HG02588 (cell line): ENCODE measurements at regions not wholly inside any gene's neighbourhood (a gene's known extent, or its start where the extent isn't known, plus 50 kb on each side); places are given as distances from the start of the nearest gene placed in this dataset.
"Not testable (repeated sequence)": the region's sequence is repeated elsewhere in the genome, so short reads cannot be mapped to it uniquely, and the experiment has no call there.

Source experiments
- ATAC-seq: cut with Tn5 transposase; IDR thresholded peaks from one replicate; pipeline ENCODE4 v1.9.1; 2021; ENCODE audit warnings: mild to moderate bottlenecking, moderate library complexity; ENCODE audit not compliant: unreplicated experiment

DNA sequence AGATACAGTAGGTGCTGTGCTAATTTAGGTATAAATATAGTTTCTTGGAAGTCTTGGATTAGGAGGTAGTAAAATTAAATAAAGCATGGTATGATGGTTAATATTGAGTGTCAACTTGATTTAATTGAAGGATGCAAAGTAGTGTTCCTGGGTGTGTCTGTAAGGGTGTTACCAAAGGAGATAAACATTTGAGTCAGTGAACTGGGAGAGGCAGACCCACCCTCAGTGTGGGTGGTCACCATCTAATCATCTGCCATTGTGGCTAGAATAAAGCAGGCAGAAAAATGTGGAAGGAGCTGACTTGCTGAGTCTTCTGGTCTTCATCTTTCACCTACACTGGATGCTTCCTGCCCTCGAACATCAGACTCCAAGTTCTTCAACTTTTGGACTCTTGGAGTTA is 153.7 kb upstream of the GK2 start:
- ATAC-seq: no peak

DNA sequence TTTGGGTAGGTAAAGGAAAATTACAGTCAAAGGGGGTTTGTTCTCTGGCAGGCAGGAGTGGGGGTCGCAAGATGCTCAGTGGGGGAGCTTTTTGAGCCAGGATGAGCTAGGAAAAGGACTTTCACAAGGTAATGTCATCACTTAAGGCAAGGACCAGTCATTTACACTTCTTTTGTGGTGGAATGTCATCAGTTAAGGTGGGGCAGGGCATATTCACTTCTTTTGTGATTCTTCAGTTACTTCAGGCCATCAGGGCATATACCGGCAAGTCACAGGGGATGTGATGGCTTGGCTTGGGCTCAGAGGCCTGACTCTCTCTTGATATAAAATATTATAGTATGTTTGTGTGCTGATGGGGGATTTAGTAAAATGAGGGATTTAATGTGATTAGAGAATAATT is 151.4 kb upstream of the GK2 start:
- ATAC-seq: not testable (repeated sequence)

DNA sequence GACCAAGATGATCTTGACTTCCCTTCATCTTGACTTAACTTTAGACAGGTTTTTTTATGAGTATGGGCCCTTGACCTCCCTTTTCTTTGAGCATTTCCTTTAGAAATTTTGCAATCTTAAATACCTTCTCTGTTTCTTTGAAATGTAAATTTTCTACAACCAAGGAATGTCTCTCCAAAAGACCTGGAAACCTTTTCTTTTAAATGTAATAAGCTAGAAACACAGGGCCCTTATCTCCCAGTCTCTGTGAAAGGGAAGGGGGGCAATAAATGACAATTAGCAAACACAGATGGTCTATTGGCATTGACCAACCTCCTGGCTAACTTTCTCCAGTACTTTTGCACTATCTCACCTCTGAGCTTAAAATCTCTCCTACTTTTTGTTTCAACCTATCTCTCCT is 144.3 kb upstream of the GK2 start:
- ATAC-seq: no peak

DNA sequence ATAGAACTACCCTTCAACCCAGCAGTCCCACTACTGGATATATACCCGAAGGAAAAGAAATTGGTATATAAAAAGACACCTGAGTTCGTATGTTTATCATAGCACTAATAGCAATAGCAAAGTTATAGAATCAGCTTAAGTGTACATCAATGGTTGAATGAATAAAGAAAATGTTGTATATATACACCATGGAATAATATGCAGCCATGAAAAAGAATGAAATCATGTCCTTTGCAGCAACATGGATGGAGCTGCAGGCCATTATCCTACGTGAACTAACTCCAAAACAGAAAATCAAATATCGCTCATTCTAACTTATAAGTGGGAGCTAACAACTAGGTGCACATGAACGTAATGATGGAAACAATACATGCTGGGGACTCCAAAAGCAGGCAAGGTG is 143.5 kb upstream of the GK2 start:
- ATAC-seq: no peak

DNA sequence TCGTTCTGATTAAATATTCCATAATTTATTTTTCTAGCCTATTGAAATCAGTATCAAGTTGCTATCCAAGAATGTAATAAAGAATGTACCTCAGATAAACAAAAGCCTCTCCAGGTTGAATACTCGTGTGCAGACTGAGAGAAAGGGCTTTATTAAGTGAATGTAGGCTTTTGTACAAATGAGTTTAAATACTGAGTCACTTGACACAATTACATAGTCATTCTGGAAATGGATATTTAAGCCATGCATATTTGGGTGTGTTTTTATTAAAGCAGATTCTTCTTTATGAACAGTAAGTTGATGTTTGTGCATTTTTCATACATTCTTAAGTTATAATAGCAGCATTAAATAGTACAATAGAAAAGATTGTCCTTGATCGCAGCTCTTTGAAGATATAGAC is 139.8 kb upstream of the GK2 start:
- no peak for ATAC-seq

DNA sequence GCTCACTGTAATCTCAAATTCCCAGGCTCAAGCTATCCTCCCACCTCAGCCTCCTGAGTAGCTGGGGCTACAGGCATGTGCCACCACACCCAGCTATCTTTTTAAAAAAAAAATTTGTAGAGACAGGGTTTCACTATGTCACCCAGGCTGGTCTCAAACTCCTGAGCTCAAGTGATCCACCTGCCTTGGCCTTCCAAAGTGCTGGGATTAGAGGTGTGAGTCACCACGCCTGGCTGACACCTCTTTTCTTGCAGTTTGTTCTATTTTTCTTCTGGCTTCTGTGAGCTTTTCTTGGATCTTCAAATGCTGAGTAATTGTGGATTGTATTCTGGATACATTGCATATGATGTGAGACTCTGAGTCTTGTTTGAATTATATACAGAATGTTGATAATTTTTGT is 137.3 kb upstream of the GK2 start:
- ATAC-seq: not testable (repeated sequence)

DNA sequence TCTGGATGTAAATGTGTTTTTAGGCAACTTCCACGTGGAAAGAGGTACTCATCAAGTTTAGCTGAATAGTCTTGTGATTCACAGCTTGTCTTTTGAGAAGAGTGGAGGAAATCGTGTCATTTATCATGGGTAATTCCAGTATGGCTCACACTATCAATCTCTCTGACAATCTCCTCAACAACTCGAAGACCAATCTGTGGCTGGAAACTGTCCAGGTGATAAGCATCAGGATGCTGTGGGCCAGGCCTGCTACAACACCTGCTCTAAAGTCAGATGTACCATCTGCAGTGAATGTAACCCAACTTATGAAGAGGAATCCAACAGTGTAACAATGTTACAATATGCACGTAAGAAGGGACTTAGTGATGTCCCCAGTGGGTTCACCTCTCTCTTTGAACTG is 132.1 kb upstream of the GK2 start:
- no peak for ATAC-seq

DNA sequence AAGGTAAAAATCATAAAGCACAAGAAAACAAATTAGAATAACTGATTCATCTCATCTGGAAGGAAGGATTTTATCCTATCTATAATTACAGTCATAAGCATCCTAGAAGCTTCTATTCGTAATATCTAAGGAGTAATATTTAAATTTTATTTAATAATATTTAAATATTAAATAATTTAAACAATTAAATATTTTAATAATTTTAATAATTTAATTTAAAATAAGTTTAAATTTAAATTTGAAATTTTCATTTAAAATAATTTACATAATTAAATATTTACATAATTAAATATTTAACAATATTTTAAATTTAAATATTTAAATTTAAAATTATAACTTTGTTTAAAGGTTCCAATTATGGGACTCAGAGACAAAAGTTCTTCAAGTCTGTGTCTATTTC is 127.5 kb upstream of the GK2 start:
- no peak for ATAC-seq

DNA sequence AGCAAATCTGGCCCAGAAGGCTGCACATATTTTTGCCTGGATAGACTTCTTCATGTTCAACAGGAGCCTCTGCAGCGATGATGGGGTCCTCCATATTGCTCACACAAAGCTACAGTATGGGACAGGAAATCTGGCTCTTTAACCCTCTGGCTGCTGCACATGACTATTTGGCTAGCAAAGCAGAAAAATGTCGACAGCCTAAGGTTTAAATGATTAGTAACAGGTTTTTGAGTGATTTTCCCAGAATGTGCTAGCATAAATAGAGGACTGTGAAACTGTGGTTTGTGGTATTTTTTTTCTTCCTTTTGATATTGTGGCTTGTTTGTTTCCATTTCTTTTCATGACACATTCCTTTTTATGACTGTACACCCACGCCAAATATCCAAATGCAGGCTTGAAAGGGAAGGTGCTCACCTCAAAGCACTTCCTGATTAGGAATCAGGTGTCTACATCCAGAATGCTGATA is 120.2 kb upstream of the GK2 start:
- no peak for ATAC-seq

DNA sequence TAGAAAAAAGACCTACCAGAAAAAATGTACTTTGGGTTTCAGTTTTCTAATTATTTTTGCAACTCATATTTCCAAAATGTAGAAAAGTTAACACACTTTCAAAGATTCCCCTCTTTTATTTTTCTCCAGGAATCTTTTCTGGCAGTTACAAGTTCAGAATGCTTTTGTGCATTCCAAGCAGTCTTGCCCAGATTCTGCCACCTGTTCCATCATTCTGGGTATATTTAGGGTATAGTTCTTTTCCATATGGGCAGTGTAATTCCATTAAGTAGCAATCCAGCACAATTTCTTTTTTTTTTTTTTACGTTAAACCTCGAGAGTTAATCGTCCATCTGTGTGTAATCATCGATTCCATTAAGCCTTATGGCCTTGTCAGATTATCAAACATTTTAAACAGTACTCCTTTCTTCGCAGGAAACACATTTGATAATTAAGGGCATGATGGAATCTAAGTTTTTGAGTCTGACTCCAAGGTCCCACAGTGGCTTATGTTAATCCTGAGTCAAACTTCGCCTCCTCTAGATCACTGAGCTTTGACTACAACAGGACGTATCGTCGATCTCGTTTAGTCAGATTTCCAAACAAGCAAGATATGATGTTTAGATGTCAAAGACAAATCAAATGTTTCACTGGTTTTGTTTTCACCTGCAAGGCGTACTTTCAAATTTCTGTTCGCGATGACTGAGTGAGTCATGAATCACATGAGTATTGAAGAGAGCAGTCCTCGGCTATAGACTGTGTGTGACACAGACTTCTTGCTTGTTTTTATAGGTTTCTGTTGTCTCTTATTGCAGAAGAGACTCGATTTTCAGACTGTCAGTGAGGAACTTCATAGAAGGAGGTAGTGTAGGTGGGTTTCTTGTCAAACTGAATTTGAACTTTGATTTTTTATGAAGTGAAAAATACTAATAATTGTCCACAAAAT is 118.9 kb upstream of the GK2 start:
- ATAC-seq: no peak

DNA sequence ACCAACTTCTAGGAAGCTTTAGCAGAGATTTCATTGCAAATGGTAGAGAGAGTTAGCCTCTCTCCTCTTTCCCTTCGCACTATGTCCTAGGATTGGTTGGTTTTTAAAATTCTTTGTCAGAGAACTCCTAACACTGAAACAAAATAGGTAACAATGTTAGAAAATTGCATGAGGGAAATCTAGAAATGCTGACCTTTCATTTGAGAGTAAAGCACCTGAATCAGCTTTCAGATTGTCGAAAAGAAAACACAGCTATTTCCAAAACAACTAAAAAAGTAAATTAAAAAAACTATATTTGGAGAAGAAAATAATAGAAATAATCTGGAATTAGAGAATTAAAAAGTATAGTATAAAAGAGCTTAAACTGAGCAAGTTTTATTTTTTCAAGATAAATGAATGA is 108.1 kb upstream of the GK2 start:
- no peak for ATAC-seq

DNA sequence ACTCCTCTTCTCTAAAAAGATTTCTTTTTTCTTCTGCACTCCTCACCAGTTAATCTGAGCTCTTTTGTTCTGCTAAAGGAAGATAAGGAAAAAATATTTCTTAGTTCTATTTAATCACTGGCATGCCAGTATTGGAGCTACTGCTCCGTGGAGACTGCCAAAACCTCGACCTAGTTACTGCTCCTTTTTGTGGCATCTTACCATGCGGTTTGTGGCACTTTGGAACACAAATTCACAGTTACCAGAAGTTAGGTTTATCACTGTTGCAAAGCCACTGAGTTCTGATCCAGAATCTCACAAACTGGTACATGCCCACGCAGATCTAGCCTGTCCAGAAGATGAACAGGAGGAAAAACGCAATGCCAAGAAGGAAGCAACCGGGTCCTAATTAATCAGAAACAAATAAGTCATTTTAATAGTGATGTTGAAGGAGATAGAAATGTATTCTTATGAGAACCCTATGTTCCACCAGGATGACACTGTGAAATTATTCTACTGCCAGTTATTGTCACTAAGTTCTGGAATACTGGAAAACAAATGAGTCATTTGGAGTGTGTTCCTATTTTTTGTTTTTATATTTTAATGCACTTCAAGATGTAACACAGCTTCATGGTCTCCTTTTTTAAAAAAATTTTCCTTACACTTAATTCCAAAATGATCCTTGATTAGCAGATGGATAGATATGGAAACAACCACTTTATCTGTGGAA is 106.7 kb upstream of the GK2 start:
- no peak for ATAC-seq

DNA sequence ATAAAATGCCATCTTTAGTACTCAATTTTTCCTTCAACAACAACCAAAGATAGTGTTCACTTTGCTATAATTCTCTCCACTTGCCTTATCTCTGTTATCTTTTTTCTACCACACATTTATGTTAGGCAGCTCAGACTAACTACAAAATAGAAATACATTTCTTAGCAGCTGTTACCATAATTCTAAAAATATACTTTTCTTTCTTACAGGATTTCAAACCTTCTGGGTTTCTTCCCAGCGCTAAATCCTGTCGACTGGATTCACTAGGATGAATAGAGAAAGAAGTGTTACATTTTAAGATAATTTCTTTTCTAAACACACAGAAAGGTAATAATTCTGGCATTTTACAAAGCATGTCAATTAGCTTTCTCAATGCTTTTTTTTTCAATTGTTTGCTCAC is 105.5 kb upstream of the GK2 start:
- no peak for ATAC-seq

DNA sequence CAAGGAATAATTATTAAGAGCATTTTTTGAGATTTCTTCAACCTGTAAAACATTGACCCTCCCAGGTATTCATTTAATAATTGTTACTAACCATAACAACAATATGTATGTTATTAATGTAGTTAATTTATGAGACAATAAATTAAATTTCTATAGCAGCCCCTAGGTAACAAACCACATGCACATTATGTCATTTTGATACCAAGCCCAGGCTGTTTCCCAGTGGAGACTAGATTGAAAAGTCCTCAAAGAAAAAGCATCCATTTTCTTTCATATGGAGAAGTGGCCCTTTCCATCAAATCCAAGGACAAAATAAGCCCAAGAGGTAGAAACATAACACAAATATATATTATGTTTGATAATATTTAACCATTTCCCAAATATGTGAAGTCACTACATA is 104.3 kb upstream of the GK2 start:
- ATAC-seq: no peak

DNA sequence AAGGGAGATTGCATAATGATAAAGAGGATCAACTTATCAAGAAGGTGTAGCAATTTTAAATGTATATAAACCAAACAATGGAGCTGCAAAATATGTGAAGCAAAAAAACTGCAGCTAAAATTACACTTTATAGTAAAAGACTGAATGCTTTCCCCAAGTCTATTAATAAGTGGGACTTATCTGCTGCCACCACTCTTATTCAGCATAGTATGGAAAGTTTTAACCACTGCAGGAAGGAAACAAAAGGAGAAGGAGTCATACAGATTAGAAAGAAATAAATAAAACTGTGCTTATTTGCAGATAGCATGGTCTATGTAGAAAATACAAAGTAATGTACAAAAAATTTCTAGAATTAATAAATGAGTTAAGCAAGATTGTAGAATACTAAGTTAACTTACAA is 94.1 kb upstream of the GK2 start:
- no peak for ATAC-seq

DNA sequence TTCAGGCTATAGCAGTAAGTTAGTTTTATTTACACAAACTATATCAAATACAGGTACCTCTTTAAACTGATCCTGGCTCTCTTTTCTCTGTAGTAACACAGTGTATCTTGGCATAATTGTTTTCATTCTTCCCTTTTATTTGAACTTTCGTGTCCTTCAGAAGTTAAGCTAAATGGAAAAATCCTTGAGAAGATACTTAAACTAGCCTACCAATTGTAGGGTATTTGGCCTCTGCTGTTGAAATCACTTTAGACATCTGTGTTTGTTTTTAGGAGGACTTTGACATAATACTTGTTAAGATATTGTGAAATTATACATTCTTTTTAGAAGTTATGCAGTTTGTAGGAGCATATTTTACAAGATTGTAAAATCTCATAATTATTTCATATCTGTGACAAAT is 90.3 kb upstream of the GK2 start:
- no peak for ATAC-seq

DNA sequence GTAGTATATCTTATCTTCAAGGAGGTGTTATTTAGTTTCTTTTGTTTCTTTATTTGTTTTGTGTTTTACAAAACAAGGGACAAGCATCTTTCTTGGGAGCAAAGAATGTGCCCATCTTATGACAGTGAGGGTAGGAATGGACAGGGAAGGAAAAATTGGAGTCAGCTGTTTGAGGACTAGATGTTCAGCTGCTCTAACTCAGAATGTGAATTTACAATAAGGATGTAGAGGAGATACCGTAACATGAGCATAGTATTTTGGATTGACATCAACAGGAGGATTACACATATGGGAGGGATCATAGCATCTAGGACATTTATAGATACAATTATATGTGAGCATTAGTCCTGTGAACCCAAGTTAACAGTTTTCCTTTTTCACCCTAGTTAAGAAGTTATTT is 89.0 kb upstream of the GK2 start:
- ATAC-seq: no peak

DNA sequence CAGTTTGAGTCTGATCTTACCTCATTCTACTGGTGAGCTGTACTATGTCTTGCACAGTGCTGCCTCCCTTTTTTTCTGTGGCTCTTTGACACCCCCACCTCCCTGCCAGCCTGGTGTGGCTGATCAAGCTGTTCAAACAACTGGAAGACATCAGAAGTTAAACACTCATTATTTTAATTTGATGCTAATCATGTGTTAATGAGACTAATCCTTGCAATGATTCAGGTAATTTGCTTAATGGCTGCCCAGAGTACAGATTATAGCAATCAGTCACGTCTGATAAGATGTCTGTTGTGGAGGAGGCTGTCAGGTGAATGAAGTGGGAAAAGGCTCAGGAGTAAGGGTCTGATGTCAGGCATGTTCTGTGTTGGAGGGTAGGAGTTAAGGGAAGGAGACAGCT is 87.4 kb upstream of the GK2 start:
- no peak for ATAC-seq

DNA sequence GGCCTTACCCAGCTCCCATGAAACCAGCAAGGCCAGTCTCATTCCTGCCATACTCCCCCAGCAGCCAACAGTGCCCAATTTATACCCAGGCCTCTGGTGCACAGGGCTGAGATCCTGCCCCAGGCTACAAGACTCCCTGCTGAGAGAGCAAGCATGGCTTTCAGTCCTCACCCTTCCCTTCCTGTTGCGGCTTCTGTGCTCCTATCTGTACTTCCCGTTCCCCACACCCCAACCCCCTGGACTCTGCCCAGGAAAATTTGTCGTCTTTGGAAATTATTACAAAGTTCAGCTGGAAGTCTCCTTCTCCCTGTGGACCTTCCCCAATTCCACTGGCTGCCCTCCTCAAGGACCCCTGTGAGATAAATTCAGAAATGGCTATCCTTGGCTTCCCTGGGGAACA is 84.1 kb upstream of the GK2 start:
- no peak for ATAC-seq

DNA sequence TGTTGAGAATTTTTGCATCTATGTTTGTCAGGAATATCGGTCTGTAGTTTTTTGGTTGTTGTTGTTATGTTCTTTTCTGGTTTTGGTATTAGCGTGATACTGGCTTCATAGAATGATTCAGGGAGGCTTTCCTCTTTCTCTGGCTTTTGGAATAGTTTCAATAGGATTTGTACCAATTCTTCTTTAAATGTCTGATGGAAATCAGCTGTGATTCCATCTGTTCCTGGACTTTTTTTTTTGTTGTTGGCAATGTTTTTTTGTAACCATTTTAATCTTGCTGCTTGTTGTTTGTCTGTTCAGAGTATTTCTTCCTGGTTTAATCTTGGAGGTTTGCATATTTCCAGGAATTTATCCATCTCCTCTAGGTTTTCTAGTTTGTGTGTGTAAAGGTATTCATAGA is 81.5 kb upstream of the GK2 start:
- no peak for ATAC-seq

DNA sequence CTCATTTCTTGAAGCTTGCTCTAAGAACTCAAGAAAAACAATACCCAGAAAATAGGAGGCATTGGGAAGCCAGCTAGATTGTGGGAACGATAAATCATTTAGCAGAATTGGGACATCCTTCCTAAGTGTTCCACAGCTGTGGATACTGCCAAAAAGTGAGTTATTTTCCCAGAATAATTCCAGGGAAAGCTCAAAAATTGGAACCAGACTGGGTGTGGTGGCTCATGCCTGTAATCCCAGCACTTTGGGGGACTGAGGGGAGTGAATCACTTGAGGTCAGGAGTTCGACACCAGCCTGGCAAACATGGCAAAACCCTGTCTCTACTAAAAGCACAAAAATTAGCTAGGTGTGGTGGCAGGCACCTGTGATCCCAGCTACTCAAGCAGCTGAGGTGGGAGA is 68.2 kb upstream of the GK2 start:
- ATAC-seq: no peak

DNA sequence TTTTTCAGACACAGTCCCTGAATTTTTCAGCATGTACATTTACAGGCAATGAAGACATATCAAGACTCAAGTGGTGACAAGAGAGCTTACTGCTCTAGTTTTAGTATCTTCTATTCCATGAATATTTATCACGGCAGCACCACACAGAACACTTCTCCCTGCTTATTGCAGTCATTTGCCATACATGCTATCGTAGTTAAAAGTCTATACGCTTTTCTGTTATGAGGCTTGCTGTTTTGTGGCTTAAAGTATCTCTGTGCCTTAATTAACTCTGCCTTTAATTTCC is 65.4 kb upstream of the GK2 start:
- no peak for ATAC-seq
